SK-N-SH (cell line): ENCODE measurements at regions not wholly inside any gene's neighbourhood (a gene's known extent, or its start where the extent isn't known, plus 50 kb on each side); places are given as distances from the start of the nearest gene placed in this dataset.

Experiments used
- CTCF ChIA-PET: fragments of 300-600, 350-600 bp; formaldehyde crosslinking; extraction: SDS; loops from one replicate; lab custom pipeline; 2021; lab: Yijun Ruan, JAX
- POLR2A ChIA-PET: fragments of 350-600 bp; sonication (Branson Sonifier 250); formaldehyde crosslinking; extraction: SDS; loops from one replicate; lab custom pipeline; 2020; ENCODE audit warnings: antibody characterized with exemption, inconsistent platforms; lab: Yijun Ruan, JAX
- DNase-seq: peaks from one replicate; pipeline ENCODE4 v3.0.0; 2012
- H2AFZ ChIP-seq: fragments of 200-600 bp; sonication (generic); 2 replicates; pipeline ENCODE4 v1.8.1; 2016; ENCODE audit warnings: antibody characterized with exemption, mild to moderate bottlenecking, low read depth
- H3F3A ChIP-seq: fragments of 200-600 bp; sonication (generic); replicated peaks from 2 replicates; pipeline ENCODE3; 2016; ENCODE audit warnings: antibody characterized with exemption, mild to moderate bottlenecking; ENCODE audit not compliant: insufficient read depth
- H3K27ac ChIP-seq, 2 experiments: fragments of 200-500 bp in 1 of 2; fragments of 200-600 bp in 1 of 2; sonication (Bioruptor generic) in 1 of 2; sonication (generic), shearing (Covaris generic) in 1 of 2; 2 replicates each; pipeline versions ENCODE4 v1.5.1 to v1.6.1; 2014 to 2016; ENCODE audit warnings: low read depth in 2 of 2, inconsistent platforms in 1 of 2, low read length in 1 of 2, mild to moderate bottlenecking in 1 of 2, mixed read lengths in 1 of 2
- H3K27me3 ChIP-seq: fragments of 200-600 bp; sonication (generic), shearing (Covaris generic); 2 replicates; pipeline ENCODE4 v1.6.1; 2016; ENCODE audit warnings: mixed run types; ENCODE audit not compliant: insufficient read depth
- H3K36me3 ChIP-seq, 2 experiments: fragments of 200-500 bp in 1 of 2; fragments of 200-600 bp in 1 of 2; sonication (Bioruptor generic) in 1 of 2; sonication (generic) in 1 of 2; replicated peaks in 1 of 2; 2 replicates each; pipeline versions ENCODE3 to v1.5.1; 2014 to 2016; ENCODE audit warnings: low read length in 1 of 2, mild to moderate bottlenecking in 1 of 2; ENCODE audit not compliant: insufficient read depth in 2 of 2, control insufficient read depth in 1 of 2
- H3K4me1 ChIP-seq, 2 experiments: fragments of 200-500 bp in 1 of 2; fragments of 200-600 bp in 1 of 2; sonication (Bioruptor generic) in 1 of 2; sonication (generic), shearing (Covaris generic) in 1 of 2; 2 replicates each; pipeline versions ENCODE4 v1.5.1 to v1.6.1; 2014 to 2016; ENCODE audit warnings: low read depth in 1 of 2, low read length in 1 of 2, mixed run types in 1 of 2; ENCODE audit not compliant: insufficient read depth in 2 of 2, control insufficient read depth in 1 of 2
- H3K4me2 ChIP-seq: fragments of 200-600 bp; sonication (generic), shearing (Covaris generic); 2 replicates; pipeline ENCODE4 v1.6.1; 2017; ENCODE audit warnings: mixed run types
- H3K4me3 ChIP-seq, 2 experiments: fragments of 200-500 bp in 1 of 2; fragments of 200-600 bp in 1 of 2; sonication (Bioruptor generic) in 1 of 2; sonication (generic), shearing (Covaris generic) in 1 of 2; 2 replicates each; pipeline versions ENCODE4 v1.5.1 to v1.8.1; 2014 to 2016; ENCODE audit warnings: low read depth in 2 of 2, inconsistent platforms in 1 of 2, low read length in 1 of 2, mild to moderate bottlenecking in 1 of 2, mixed read lengths in 1 of 2, moderate library complexity in 1 of 2
- H3K79me2 ChIP-seq: fragments of 200-600 bp; sonication (generic); 2 replicates; pipeline ENCODE4 v1.8.1; 2017; ENCODE audit warnings: mild to moderate bottlenecking; ENCODE audit not compliant: insufficient read depth
- H3K9ac ChIP-seq: fragments of 200-600 bp; sonication (generic); 2 replicates; pipeline ENCODE4 v1.6.1; 2017; ENCODE audit warnings: mixed run types
- H3K9me2 ChIP-seq: fragments of 200-600 bp; sonication (generic); 2 replicates; pipeline ENCODE4 v1.6.1; 2017; ENCODE audit warnings: mixed run types
- H3K9me3 ChIP-seq: fragments of 200-600 bp; sonication (generic); 2 replicates; pipeline ENCODE4 v1.6.1; 2017; ENCODE audit warnings: mixed run types, mild to moderate bottlenecking, moderate library complexity
- H4K20me1 ChIP-seq: fragments of 200-600 bp; sonication (generic); 2 replicates; pipeline ENCODE4 v1.6.1; 2017; ENCODE audit warnings: mild to moderate bottlenecking, mixed run types; ENCODE audit not compliant: insufficient read depth
- CHD2 ChIP-seq: fragments of 150-350 bp; IDR thresholded peaks from 2 replicates; pipeline ENCODE4 v1.6.1; 2018; ENCODE audit warnings: low read length; ENCODE audit not compliant: partially characterized antibody
- ELF1 ChIP-seq: IDR thresholded peaks from 2 replicates; pipeline ENCODE4 v1.4.0; 2012
- FOSL2 ChIP-seq: IDR thresholded peaks from 2 replicates; pipeline ENCODE4 v1.4.0; 2012; ENCODE audit warnings: low read depth, mild to moderate bottlenecking, moderate library complexity, borderline replicate concordance
- FOXM1 ChIP-seq: IDR thresholded peaks from 2 replicates; pipeline ENCODE4 v1.4.0; 2012; ENCODE audit warnings: low read depth, mild to moderate bottlenecking
- GATA2 ChIP-seq: sonication (generic); formaldehyde crosslinking; IDR thresholded peaks from 2 replicates; pipeline ENCODE4 v1.5.0; 2020; ENCODE audit warnings: mild to moderate bottlenecking, missing genetic modification reagents
- JUND ChIP-seq: IDR thresholded peaks from 2 replicates; pipeline ENCODE4 v1.4.0; 2012
- MEF2A ChIP-seq: IDR thresholded peaks from 2 replicates; pipeline ENCODE4 v1.4.0; 2012; ENCODE audit warnings: low read depth, borderline replicate concordance
- MXI1 ChIP-seq: IDR thresholded peaks from 2 replicates; pipeline ENCODE4 v1.6.1; 2012; ENCODE audit warnings: mild to moderate bottlenecking, low read depth, low read length, improper control_type of control experiment
- RAD21 ChIP-seq: IDR thresholded peaks from 2 replicates; pipeline ENCODE4 v1.6.1; 2012; ENCODE audit warnings: mild to moderate bottlenecking, low read length
- REST ChIP-seq: IDR thresholded peaks from 2 replicates; pipeline ENCODE4 v1.6.1; 2012; ENCODE audit warnings: mild to moderate bottlenecking, low read depth, low read length, moderate library complexity
- RXRA ChIP-seq: IDR thresholded peaks from 2 replicates; pipeline ENCODE4 v1.4.0; 2012; ENCODE audit warnings: low read depth, mild to moderate bottlenecking, borderline replicate concordance
- SMC3 ChIP-seq: IDR thresholded peaks from 2 replicates; pipeline ENCODE4 v1.6.1; 2012; ENCODE audit warnings: low read depth, low read length, improper control_type of control experiment
- TAF1 ChIP-seq: IDR thresholded peaks from 2 replicates; pipeline ENCODE4 v1.6.1; 2012; ENCODE audit warnings: low read depth, mild to moderate bottlenecking, low read length, moderate library complexity, borderline replicate concordance
- TCF12 ChIP-seq: IDR thresholded peaks from 2 replicates; pipeline ENCODE4 v1.4.0; 2012
- TEAD4 ChIP-seq: IDR thresholded peaks from 2 replicates; pipeline ENCODE4 v1.4.0; 2012; ENCODE audit warnings: mild to moderate bottlenecking, borderline replicate concordance; ENCODE audit not compliant: insufficient read depth
- USF1 ChIP-seq: IDR thresholded peaks from 2 replicates; pipeline ENCODE4 v1.4.0; 2012; ENCODE audit warnings: low read depth, borderline replicate concordance
- YY1 ChIP-seq: IDR thresholded peaks from 2 replicates; pipeline ENCODE4 v1.4.0; 2012; ENCODE audit warnings: low read depth, mild to moderate bottlenecking
- WGBS: methylation state at CpG from one replicate; pipeline ENCODE4 v1.1.6; 2017; ENCODE audit warnings: low lambda C conversion rate; 5-methylcytosine and 5-hydroxymethylcytosine counted together
- TF ChIP-seq, protein P1 (sequence below): IDR thresholded peaks from 2 replicates; pipeline ENCODE4; 2012
- TF ChIP-seq, protein P2 (sequence below): IDR thresholded peaks from 2 replicates; pipeline ENCODE4 v1.4.0; 2012; ENCODE audit warnings: low read depth, borderline replicate concordance

- TF ChIP-seq USF1: no peak
- no peak for TF ChIP-seq GATA2 (CRISPR knock-in tag)
These were observed 232.7 kb downstream of the TTLL7 start (continued) for GRCh38 chr1:83766241-83766691.

DNA sequence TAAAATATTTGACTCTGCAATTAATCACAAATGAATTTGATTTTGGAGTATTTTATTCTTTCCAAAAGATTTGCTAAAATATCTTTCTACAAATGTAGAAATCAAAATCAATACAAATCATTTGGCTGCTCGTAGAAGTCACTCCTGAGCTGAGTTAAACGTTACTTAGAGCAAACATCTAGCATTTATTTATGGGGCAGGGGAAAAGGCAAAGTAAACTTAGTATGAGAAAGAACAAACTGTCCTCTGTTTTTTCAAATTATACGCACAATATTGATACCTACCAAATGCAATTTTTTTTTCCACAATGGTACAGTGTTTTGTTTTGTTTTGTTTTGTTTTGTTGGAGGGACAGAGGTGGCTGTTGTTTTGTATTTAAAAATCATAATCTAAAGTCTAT lies 233.8 kb downstream of the TTLL7 start:
- 57% methylated on average over 3 of the region's 3 CpGs for WGBS
- Histone ChIP-seq H3K4me3 (no peak overlapping the region), H3K27me3 (peaks cover 6% of the 10 kb centered on the region), H3K79me2 (no peaks in the 10 kb centered on the region), H3K9ac (no peak overlapping the region), H3K9me3 (no peaks in the 10 kb centered on the region), H2AFZ (no peak overlapping the region), H3F3A (no peaks in the 10 kb centered on the region), H3K4me1 (peaks cover 0 to 38% of the 10 kb centered on the region in 2 experiments; a peak in 2 of 4 replicates), H3K9me2 (no peaks in the 10 kb centered on the region), H3K36me3 (no peaks in the 10 kb centered on the region), H3K27ac (peak overlapping the region in 1 of 2 experiments; percentile 94; a peak in 2 of 4 replicates), H3K4me2 (no peak overlapping the region), H4K20me1 (no peaks in the 10 kb centered on the region)
- no peak for TF ChIP-seq SMC3
- no peak for TF ChIP-seq FOXM1
- TF ChIP-seq, protein P1, sequence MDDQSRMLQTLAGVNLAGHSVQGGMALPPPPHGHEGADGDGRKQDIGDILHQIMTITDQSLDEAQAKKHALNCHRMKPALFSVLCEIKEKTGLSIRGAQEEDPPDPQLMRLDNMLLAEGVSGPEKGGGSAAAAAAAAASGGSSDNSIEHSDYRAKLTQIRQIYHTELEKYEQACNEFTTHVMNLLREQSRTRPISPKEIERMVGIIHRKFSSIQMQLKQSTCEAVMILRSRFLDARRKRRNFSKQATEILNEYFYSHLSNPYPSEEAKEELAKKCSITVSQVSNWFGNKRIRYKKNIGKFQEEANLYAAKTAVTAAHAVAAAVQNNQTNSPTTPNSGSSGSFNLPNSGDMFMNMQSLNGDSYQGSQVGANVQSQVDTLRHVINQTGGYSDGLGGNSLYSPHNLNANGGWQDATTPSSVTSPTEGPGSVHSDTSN: no peak
- no peak for TF ChIP-seq TAF1
- no peak for TF ChIP-seq CHD2
- no peak for TF ChIP-seq JUND
- CTCF ChIA-PET: no interaction called here
- POLR2A ChIA-PET: interaction anchor here (0.6 kb wide), 1 partner anchor 1962 kb away, joined by 3 read pairs; no protein-coding TSS in a partner anchor
- DNase-seq: no peak

- 31% methylated on average over 2 of the region's 2 CpGs for WGBS
- no peaks in the 10 kb centered on the region for H3K79me2 ChIP-seq
- no peak overlapping the region for H2AFZ ChIP-seq
- no peaks in the 10 kb centered on the region for H3K9me3 ChIP-seq
- ChIA-PET CTCF (interaction anchor here (0.5 to 1.2 kb wide), 3 partner anchors 70 to 1857 kb away, joined by 3 to 4 read pairs (median 4); no protein-coding TSS in a partner anchor), POLR2A (interaction anchor here (0.6 to 4.5 kb wide), 3 partner anchors 66 to 1961 kb away, joined by 3 to 31 read pairs (median 7); no protein-coding TSS in a partner anchor)
- H3K36me3 ChIP-seq: no peaks in the 10 kb centered on the region
- H3K27me3 ChIP-seq: peaks cover 6% of the 10 kb centered on the region
- peak; percentile 7 for DNase-seq
- H3F3A ChIP-seq: no peaks in the 10 kb centered on the region
- no peak overlapping the region for H3K9ac ChIP-seq
- H3K9me2 ChIP-seq: no peaks in the 10 kb centered on the region
- H3K4me2 ChIP-seq: no peak overlapping the region
- H3K4me1 ChIP-seq: peaks cover 0 to 38% of the 10 kb centered on the region in 2 experiments; a peak in 2 of 4 replicates
- peak overlapping the region in 1 of 2 experiments; percentile 94; a peak in 2 of 4 replicates for H3K27ac ChIP-seq
- no peak overlapping the region for H3K4me3 ChIP-seq
- no peaks in the 10 kb centered on the region for H4K20me1 ChIP-seq
- TF ChIP-seq MEF2A: no peak
- no peak for TF ChIP-seq REST
- TF ChIP-seq RXRA: no peak
- peak; percentile 70 for TF ChIP-seq CHD2
- no peak for TF ChIP-seq MXI1
- no peak for TF ChIP-seq ELF1
- TF ChIP-seq, protein P2, sequence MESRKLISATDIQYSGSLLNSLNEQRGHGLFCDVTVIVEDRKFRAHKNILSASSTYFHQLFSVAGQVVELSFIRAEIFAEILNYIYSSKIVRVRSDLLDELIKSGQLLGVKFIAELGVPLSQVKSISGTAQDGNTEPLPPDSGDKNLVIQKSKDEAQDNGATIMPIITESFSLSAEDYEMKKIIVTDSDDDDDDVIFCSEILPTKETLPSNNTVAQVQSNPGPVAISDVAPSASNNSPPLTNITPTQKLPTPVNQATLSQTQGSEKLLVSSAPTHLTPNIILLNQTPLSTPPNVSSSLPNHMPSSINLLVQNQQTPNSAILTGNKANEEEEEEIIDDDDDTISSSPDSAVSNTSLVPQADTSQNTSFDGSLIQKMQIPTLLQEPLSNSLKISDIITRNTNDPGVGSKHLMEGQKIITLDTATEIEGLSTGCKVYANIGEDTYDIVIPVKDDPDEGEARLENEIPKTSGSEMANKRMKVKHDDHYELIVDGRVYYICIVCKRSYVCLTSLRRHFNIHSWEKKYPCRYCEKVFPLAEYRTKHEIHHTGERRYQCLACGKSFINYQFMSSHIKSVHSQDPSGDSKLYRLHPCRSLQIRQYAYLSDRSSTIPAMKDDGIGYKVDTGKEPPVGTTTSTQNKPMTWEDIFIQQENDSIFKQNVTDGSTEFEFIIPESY: no peak
- TF ChIP-seq YY1: no peak
- peak; percentile 15; the same call in 1 of the 2 replicates for TF ChIP-seq TCF12
- TF ChIP-seq TEAD4: no peak
- no peak for TF ChIP-seq JUND
- peak; percentile 31 for TF ChIP-seq RAD21
- TF ChIP-seq FOSL2: no peak
- TF ChIP-seq SMC3: no peak
These were observed 234.7 kb downstream of the TTLL7 start for GRCh38 chr1:83764209-83764608.
